Glomerular visceral epithelial cell (primary cell): ENCODE measurements at regions not wholly inside any gene's neighbourhood (a gene's known extent, or its start where the extent isn't known, plus 50 kb on each side); places are given as distances from the start of the nearest gene placed in this dataset.
"Not testable (repeated sequence)": the region's sequence is repeated elsewhere in the genome, so short reads cannot be mapped to it uniquely, and the experiment has no call there.

ENCODE experiments used
- DNase-seq: peaks from one replicate; pipeline ENCODE4 v3.0.0-alpha.2; 2016; ENCODE audit errors: extremely low spot score

GRCh38 chr2:84217456-84217855 lies 241.6 kb downstream of the SUCLG1 start:
- no peak for DNase-seq

GRCh38 chr2:84214455-84214854 lies 244.6 kb downstream of the SUCLG1 start:
- DNase-seq: no peak

GRCh38 chr2:84212611-84213314 lies 246.3 kb downstream of the SUCLG1 start:
- DNase-seq: no peak

- no peak for DNase-seq
Measured at GRCh38 chr2:84209941-84210340, 249.1 kb downstream of the SUCLG1 start.

DNA sequence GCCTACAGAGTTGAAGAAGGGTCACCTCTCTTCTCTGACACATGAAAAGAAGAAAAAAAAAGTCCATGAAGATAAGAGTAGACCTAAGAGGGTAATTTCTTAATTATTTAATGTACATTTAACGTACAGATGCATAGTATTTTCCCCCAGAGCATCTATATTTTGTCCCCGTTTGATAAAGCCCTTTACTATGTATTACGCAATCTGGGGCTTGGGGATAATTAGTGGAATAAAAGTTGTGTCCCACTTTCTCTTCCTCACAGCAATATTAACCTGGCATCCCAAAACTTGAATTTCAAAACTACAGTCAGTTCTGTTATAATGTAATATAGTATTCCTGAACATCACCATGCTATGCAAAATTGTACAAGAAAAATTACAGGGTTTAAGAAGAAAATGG lies 254.1 kb downstream of the SUCLG1 start:
- no peak for DNase-seq

- DNase-seq: no peak
Measured at GRCh38 chr2:84202166-84202565, 256.9 kb downstream of the SUCLG1 start.

- no peak for DNase-seq
Measured at GRCh38 chr2:84201158-84201557, 257.9 kb downstream of the SUCLG1 start.

- no peak for DNase-seq
Measured at GRCh38 chr2:84197901-84198300, 261.2 kb downstream of the SUCLG1 start.

GRCh38 chr2:84194949-84195644 lies 264.0 kb downstream of the SUCLG1 start:
- DNase-seq: no peak

- no peak for DNase-seq
Measured at GRCh38 chr2:84194181-84194580, 264.9 kb downstream of the SUCLG1 start.

DNA sequence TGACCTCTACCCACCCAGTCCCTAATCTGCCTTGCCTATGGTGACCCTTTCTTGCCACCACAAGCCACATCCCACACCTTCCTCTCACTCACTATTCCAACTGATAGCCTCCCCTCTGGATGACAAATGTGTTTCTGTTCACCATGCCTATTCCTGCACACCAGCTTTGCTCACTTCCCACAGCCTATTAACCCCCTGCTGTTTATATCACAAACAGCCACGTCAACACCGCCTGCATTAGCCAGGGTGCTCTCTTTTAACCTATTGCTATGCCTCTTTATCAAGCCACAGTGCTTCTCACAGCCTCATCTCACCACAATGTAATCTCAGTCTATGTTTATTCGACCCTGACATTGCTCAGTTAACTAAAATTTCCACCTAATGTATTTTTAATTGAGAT lies 271.8 kb downstream of the SUCLG1 start:
- no peak for DNase-seq

GRCh38 chr2:84181927-84182326 lies 277.2 kb downstream of the SUCLG1 start:
- DNase-seq: no peak

- DNase-seq: no peak
Measured at GRCh38 chr2:84177733-84178132, 281.3 kb downstream of the SUCLG1 start.

- no peak for DNase-seq
Measured at GRCh38 chr2:84175970-84176369, 283.1 kb downstream of the SUCLG1 start.

GRCh38 chr2:84175340-84175739 lies 283.7 kb downstream of the SUCLG1 start:
- no peak for DNase-seq

GRCh38 chr2:84173041-84173440 lies 286.0 kb downstream of the SUCLG1 start:
- no peak for DNase-seq

DNA sequence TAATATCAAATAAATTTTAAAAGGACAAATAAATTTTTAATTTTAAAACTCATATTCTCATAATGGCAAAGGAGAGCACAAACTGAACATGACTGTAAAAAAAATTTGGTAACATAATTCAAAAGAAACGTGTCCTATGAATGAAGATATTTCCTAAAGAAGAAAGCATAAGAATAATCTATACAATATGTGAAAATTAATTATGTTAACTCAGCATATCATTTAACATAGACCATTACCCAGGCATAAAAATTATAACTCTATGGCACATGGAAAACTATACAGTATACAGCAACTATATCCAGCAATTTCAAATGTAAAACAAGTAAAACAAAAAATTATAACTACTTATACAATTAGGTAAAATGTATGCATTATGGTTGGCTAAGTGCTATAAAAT lies 288.1 kb downstream of the SUCLG1 start:
- DNase-seq: no peak

- DNase-seq: no peak
Measured at GRCh38 chr2:84169871-84170270, 289.2 kb downstream of the SUCLG1 start.

- DNase-seq: not testable (repeated sequence)
Measured at GRCh38 chr2:84168552-84168951, 290.5 kb downstream of the SUCLG1 start.

DNA sequence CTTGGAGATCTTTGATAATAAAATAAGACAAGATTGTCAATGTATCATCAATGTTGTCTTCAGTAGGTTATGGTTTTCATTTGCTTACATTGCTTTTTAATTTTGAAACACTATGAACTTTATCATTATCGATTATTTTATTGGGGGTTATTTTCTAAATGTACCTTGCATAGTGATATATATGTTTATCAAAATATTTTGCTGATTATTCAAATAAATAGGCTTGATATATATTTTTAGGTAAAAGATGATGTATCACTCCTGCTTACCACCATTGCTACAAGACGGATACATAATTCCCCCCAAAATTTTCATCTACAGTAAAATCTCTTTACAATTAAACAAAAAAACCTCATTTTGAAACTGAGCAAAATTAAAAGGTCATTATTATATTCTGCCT lies 293.8 kb downstream of the SUCLG1 start:
- no peak for DNase-seq

DNA sequence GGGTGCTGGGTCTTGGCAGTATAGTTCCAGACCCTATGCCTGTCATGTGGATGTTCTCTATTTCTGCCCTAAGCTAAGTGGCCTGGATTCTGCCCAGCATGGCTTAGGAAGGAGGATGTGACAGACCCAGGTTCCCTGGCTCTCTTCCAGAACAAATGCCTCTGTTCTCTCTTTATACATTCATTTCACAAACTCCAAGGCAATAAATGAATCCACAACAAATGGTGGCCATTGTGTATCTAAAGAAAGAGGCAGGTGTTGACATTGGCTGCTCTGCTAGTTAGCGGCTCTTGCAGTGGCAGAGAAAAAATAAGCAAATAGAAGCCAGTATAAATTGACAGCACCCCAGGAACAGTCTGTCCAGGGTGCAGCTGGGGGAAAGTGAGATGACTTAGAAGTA lies 298.6 kb downstream of the SUCLG1 start:
- DNase-seq: no peak

DNA sequence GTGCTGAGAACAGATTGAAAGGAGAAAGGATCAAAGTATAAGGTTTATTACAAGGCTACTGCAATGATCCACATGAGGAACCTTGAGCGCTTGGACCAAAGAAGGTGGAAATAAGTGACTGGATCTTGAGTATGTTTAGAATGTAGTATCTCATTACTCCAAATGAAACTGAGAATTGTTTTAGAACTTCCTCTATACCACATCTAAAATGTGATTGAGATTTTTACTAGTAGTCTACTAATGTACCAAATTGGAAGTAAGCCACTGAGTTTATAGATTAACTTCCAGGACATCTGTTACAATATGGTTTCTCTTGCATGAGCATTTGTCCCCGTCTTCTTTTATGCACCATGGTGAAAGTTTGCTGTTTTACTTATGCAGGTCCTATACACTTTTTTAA lies 300.5 kb downstream of the SUCLG1 start:
- no peak for DNase-seq

DNA sequence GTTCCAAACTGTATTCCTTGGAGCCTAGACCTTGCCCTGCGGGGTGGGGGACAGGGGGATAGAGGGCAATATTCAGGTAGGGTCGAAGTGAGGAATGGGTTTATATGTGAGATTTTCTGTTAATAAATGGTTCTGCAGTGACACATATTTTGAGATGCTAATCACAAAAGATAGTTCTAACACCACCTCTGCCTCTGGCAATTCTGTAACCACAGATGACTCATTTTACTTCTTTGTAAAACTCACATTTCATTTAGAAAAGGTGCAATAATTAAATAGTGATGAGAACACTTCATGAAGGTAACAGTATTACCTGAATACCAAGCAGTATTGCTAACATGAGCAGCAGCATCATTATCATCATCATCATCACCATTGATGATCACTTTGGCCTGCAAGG lies 306.6 kb downstream of the SUCLG1 start:
- DNase-seq: no peak

- DNase-seq: no peak
Measured at GRCh38 chr2:84144345-84144744, 314.7 kb downstream of the SUCLG1 start.
